ENCODE measurements at regions not wholly inside any gene's neighbourhood (a gene's known extent, or its start where the extent isn't known, plus 50 kb on each side); places are given as distances from the start of the nearest gene placed in this dataset.
"Not testable (repeated sequence)": the region's sequence is repeated elsewhere in the genome, so short reads cannot be mapped to it uniquely, and the experiment has no call there.

DNA sequence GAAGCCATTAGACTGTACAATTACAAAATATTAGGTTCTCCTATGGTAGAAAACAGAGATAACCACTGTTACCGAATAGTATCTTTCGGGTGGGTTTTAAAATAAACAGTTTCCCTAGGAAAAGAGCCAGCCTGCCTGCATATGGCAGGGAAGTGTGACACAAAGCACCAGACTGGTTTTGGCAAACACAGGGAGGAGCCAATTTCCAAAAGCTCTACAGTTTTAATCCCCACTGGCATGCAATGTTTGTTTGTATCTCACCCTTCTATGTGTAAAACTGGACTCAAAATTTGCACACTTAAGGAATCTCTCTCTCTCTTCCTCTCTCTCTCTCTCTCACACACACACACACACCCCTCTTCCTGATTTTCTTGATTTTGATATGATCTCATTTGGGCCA lies 261.7 kb downstream of the ETV1 start:
- H3K36me3 Mint-ChIP-seq (ENCODE audit: low read depth), result no peaks in the 10 kb centered on the region

GRCh38 chr7:13728430-13728829 lies 261.0 kb downstream of the ETV1 start:
- H3K4me1 Mint-ChIP-seq (ENCODE audit: low read depth); H3K36me3 Mint-ChIP-seq (ENCODE audit: low read depth); H3K9me3 Mint-ChIP-seq; DNase-seq (ENCODE audit: low spot score); H3K27me3 Mint-ChIP-seq (ENCODE audit: low read depth); H3K27ac Mint-ChIP-seq; H3K4me3 Mint-ChIP-seq: not testable (repeated sequence)

More for the DNA sequence above, 261.7 kb downstream of the ETV1 start:
- H3K9me3 Mint-ChIP-seq, result no peaks in the 10 kb centered on the region
- H3K27ac Mint-ChIP-seq, result no peak overlapping the region
- no peak for DNase-seq (ENCODE audit: low spot score)
- no peak overlapping the region for H3K4me3 Mint-ChIP-seq
- H3K27me3 Mint-ChIP-seq (ENCODE audit: low read depth), result no peaks in the 10 kb centered on the region
- no peaks in the 10 kb centered on the region for H3K4me1 Mint-ChIP-seq (ENCODE audit: low read depth)

GRCh38 chr7:13731643-13732042 lies 257.8 kb downstream of the ETV1 start:
- no peak overlapping the region for H3K4me3 Mint-ChIP-seq
- no peak for DNase-seq (ENCODE audit: low spot score)
- no peaks in the 10 kb centered on the region for H3K27me3 Mint-ChIP-seq (ENCODE audit: low read depth)
- no peaks in the 10 kb centered on the region for H3K4me1 Mint-ChIP-seq (ENCODE audit: low read depth)
- no peaks in the 10 kb centered on the region for H3K36me3 Mint-ChIP-seq (ENCODE audit: low read depth)
- H3K27ac Mint-ChIP-seq, result no peak overlapping the region
- no peaks in the 10 kb centered on the region for H3K9me3 Mint-ChIP-seq

DNA sequence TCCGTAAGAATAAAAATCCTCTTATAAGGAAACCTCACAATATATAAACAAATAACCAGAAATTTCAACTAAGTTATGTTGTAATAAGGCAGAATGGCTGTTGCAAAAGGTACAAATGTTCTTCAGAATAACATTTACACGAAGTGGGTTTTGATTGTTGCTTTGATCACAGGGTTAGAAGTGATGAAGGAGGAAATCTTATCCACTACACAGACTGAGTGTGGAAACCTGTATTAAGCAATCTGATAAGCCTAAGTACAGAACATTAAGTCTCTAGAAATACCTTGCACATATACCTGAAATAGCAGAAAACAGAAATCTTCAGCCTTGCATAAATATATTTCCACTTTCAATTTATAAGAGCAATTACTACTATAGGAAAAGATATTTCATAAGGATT lies 251.9 kb downstream of the ETV1 start:
- no peak for DNase-seq (ENCODE audit: low spot score)
- H3K4me1 Mint-ChIP-seq (ENCODE audit: low read depth), result no peaks in the 10 kb centered on the region
- H3K27ac Mint-ChIP-seq, result no peak overlapping the region
- H3K27me3 Mint-ChIP-seq (ENCODE audit: low read depth), result no peaks in the 10 kb centered on the region
- no peaks in the 10 kb centered on the region for H3K36me3 Mint-ChIP-seq (ENCODE audit: low read depth)
- no peak overlapping the region for H3K4me3 Mint-ChIP-seq
- H3K9me3 Mint-ChIP-seq, result no peaks in the 10 kb centered on the region

DNA sequence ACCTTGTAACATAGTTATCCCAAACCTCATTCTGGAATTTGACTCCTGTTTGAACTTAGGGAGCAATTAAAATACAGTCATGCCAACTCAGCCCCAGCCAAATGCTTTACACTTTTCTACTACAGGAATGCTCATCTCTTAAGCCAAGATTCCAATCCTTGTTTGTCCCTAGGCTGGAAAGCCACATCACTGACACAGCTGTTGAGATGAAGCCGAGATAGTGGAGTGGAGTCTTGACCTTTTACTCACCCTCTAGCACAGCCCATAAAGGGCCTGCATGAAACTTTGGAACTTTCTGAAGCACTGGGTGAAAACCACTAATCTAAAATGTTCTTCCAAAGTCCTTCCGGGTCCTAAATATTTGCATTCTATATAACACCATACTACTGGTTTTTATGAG lies 247.3 kb downstream of the ETV1 start:
- Mint-ChIP-seq H3K27me3 (ENCODE audit: low read depth) (no peaks in the 10 kb centered on the region), H3K4me1 (ENCODE audit: low read depth) (no peaks in the 10 kb centered on the region), H3K27ac (no peak overlapping the region), H3K9me3 (no peaks in the 10 kb centered on the region), H3K4me3 (no peak overlapping the region), H3K36me3 (ENCODE audit: low read depth) (no peaks in the 10 kb centered on the region)
- no peak for DNase-seq (ENCODE audit: low spot score)

DNA sequence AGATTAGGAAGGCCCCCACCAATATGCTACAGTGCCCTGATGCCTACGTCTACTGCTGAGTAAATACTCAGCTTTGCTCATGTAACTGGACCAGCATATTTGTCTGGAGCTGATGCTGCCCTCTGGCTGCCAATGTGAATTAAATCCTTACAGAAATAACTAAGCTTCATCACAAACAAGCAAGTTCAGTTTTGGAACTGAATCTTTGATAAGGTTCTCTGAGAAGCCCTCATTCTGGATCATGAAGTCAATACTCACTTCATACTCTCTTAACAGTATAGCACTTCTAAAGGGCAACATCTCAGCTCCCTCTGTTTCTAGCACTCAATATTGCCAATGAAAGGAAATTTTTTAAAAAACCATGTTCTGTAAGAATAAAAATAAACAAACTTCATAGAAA lies 246.7 kb downstream of the ETV1 start:
- no peak for DNase-seq (ENCODE audit: low spot score)
- H3K27ac Mint-ChIP-seq, result no peak overlapping the region
- no peaks in the 10 kb centered on the region for H3K36me3 Mint-ChIP-seq (ENCODE audit: low read depth)

GRCh38 chr7:13743226-13743625 lies 246.2 kb downstream of the ETV1 start:
- no peaks in the 10 kb centered on the region for H3K4me1 Mint-ChIP-seq (ENCODE audit: low read depth)

More for the DNA sequence above, 246.7 kb downstream of the ETV1 start:
- Mint-ChIP-seq H3K4me1 (ENCODE audit: low read depth) (no peaks in the 10 kb centered on the region), H3K4me3 (no peak overlapping the region), H3K27me3 (ENCODE audit: low read depth) (no peaks in the 10 kb centered on the region), H3K9me3 (no peaks in the 10 kb centered on the region)

GRCh38 chr7:13745530-13745929 lies 243.9 kb downstream of the ETV1 start:
- H3K4me3 Mint-ChIP-seq, result no peak overlapping the region
- no peaks in the 10 kb centered on the region for H3K36me3 Mint-ChIP-seq (ENCODE audit: low read depth)
- no peaks in the 10 kb centered on the region for H3K9me3 Mint-ChIP-seq
- no peak overlapping the region for H3K27ac Mint-ChIP-seq
- DNase-seq (ENCODE audit: low spot score), result no peak
- H3K27me3 Mint-ChIP-seq (ENCODE audit: low read depth), result no peaks in the 10 kb centered on the region
- no peaks in the 10 kb centered on the region for H3K4me1 Mint-ChIP-seq (ENCODE audit: low read depth)

More at GRCh38 chr7:13743226-13743625, 246.2 kb downstream of the ETV1 start:
- no peak overlapping the region for H3K4me3 Mint-ChIP-seq
- H3K27me3 Mint-ChIP-seq (ENCODE audit: low read depth), result no peaks in the 10 kb centered on the region
- no peak for DNase-seq (ENCODE audit: low spot score)
- H3K27ac Mint-ChIP-seq, result no peak overlapping the region
- H3K36me3 Mint-ChIP-seq (ENCODE audit: low read depth), result no peaks in the 10 kb centered on the region
- H3K9me3 Mint-ChIP-seq, result no peaks in the 10 kb centered on the region

DNA sequence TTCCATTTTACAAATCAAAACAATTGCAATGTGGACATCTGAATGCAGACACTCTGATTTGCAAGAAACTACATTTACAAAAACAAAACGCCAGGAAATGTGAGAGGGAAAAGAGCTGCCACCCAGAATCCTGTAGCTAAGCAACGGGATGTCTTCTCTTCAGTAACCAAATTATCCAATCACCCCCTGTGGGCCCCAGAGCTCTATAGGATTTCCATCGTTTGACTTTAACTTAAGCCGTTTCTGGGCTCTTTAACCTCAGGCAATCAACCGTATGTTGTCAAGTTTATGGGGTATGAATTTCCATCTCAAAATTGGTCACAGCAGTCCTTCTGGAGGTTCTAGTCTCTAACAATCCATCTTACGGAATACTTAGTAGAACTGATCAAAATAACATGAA lies 240.5 kb downstream of the ETV1 start:
- Mint-ChIP-seq H3K4me3 (no peak overlapping the region), H3K27me3 (ENCODE audit: low read depth) (no peaks in the 10 kb centered on the region), H3K36me3 (ENCODE audit: low read depth) (no peaks in the 10 kb centered on the region), H3K9me3 (peaks cover 4% of the 10 kb centered on the region), H3K4me1 (ENCODE audit: low read depth) (no peaks in the 10 kb centered on the region), H3K27ac (no peak overlapping the region)
- no peak for DNase-seq (ENCODE audit: low spot score)

- H3K27me3 Mint-ChIP-seq (ENCODE audit: low read depth), result no peaks in the 10 kb centered on the region
- peaks cover 4% of the 10 kb centered on the region for H3K9me3 Mint-ChIP-seq
Observed at GRCh38 chr7:13749636-13750035, 239.8 kb downstream of the ETV1 start.

DNA sequence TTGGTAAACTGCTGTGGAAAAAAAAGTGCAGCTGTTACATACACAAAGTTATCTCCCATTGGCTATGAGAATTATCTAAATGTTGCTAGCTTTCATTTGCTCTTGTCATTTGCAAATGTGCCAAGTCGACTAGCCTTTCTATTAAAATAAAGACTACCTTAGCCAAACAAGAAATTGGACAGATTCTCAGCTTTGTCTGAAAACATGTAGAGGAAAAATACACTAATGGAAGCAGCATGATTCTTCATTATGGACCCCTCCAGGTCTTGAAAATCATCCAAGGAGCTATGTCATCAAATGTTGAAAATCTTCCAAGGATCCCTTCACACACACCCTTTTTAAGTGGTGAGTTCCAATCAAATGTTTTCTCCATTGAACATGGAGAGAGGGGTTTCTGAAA lies 237.7 kb downstream of the ETV1 start:
- Mint-ChIP-seq H3K4me3 (no peak overlapping the region), H3K27me3 (ENCODE audit: low read depth) (no peaks in the 10 kb centered on the region), H3K36me3 (ENCODE audit: low read depth) (no peaks in the 10 kb centered on the region), H3K27ac (no peak overlapping the region), H3K4me1 (ENCODE audit: low read depth) (no peaks in the 10 kb centered on the region), H3K9me3 (peaks cover 7% of the 10 kb centered on the region)
- DNase-seq (ENCODE audit: low spot score), result no peak

More at GRCh38 chr7:13749636-13750035, 239.8 kb downstream of the ETV1 start:
- no peak for DNase-seq (ENCODE audit: low spot score)
- H3K36me3 Mint-ChIP-seq (ENCODE audit: low read depth), result no peaks in the 10 kb centered on the region
- no peaks in the 10 kb centered on the region for H3K4me1 Mint-ChIP-seq (ENCODE audit: low read depth)
- H3K4me3 Mint-ChIP-seq, result no peak overlapping the region
- no peak overlapping the region for H3K27ac Mint-ChIP-seq

DNA sequence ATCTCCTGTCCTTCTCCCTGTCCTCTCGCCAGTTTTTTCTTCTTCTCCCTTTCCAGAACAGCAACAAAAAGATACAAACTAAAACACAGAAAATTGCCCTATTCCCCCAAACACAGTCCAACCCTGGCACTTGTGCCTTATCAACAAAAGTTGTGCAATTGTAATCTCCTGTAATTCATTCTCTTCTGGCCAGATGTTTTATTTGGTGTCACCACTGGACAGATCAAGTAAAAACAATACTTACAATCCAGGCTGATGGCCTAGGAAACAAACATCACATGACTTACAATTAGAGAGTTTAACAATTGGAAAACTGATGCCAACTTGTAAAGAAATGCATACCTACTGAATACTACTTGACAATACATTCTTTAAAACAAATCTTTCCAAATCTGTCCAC lies 231.6 kb downstream of the ETV1 start:
- H3K4me1 Mint-ChIP-seq (ENCODE audit: low read depth), result no peaks in the 10 kb centered on the region
- peaks cover 6% of the 10 kb centered on the region for H3K9me3 Mint-ChIP-seq
- no peaks in the 10 kb centered on the region for H3K27me3 Mint-ChIP-seq (ENCODE audit: low read depth)
- H3K27ac Mint-ChIP-seq, result no peak overlapping the region
- H3K4me3 Mint-ChIP-seq, result no peak overlapping the region
- H3K36me3 Mint-ChIP-seq (ENCODE audit: low read depth), result no peaks in the 10 kb centered on the region
- no peak for DNase-seq (ENCODE audit: low spot score)

DNA sequence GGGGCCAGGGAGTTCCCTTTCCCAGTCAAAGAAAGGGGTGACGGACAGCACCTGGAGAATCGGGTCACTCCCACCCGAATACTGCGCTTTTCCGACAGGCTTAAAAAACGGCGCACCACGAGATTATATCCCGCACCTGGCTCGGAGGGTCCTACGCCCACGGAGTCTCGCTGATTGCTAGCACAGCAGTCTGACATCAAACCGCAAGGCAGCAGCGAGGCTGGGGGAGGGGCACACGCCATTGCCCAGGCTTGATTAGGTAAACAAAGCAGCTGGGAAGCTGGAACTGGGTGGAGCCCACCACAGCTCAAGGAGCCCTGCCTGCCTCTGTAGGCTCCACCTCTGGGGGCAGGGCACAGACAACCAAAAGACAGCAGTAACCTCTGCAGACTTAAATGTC lies 223.6 kb downstream of the ETV1 start:
- DNase-seq (ENCODE audit: low spot score); H3K36me3 Mint-ChIP-seq (ENCODE audit: low read depth); H3K27me3 Mint-ChIP-seq (ENCODE audit: low read depth); H3K27ac Mint-ChIP-seq; H3K4me3 Mint-ChIP-seq; H3K9me3 Mint-ChIP-seq; H3K4me1 Mint-ChIP-seq (ENCODE audit: low read depth): not testable (repeated sequence)

GRCh38 chr7:13770305-13770704 lies 219.2 kb downstream of the ETV1 start:
- DNase-seq (ENCODE audit: low spot score), result no peak
- H3K27ac Mint-ChIP-seq, result no peak overlapping the region
- no peak overlapping the region for H3K4me3 Mint-ChIP-seq
- peaks cover 2% of the 10 kb centered on the region for H3K9me3 Mint-ChIP-seq
- no peaks in the 10 kb centered on the region for H3K4me1 Mint-ChIP-seq (ENCODE audit: low read depth)
- H3K27me3 Mint-ChIP-seq (ENCODE audit: low read depth), result no peaks in the 10 kb centered on the region
- H3K36me3 Mint-ChIP-seq (ENCODE audit: low read depth), result no peaks in the 10 kb centered on the region

DNA sequence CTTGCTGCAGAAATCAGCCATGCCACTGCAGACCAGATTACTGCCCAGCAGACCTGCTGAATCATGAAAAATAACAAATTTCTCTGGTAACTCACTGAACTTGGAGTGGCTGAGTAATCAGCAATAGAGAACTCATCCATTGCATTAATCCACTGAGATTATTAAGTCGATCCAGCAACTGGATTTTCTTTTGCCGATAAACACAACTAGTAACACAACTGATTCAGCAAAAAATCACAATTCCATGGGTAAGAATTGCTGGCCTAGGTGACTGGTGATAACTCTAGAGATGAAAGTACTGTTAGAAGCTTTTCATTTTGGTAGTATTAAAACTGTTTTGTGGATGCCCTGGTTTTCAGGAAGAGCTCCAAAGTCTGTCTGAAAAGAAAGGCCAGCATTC lies 214.5 kb downstream of the ETV1 start:
- H3K4me3 Mint-ChIP-seq, result no peak overlapping the region
- H3K27me3 Mint-ChIP-seq (ENCODE audit: low read depth), result no peaks in the 10 kb centered on the region
- H3K27ac Mint-ChIP-seq, result no peak overlapping the region
- H3K36me3 Mint-ChIP-seq (ENCODE audit: low read depth), result no peaks in the 10 kb centered on the region
- DNase-seq (ENCODE audit: low spot score), result no peak
- H3K9me3 Mint-ChIP-seq, result no peaks in the 10 kb centered on the region
- H3K4me1 Mint-ChIP-seq (ENCODE audit: low read depth), result no peaks in the 10 kb centered on the region
